ENCODE measurements at regions not wholly inside any gene's neighbourhood (a gene's known extent, or its start where the extent isn't known, plus 50 kb on each side); places are given as distances from the start of the nearest gene placed in this dataset.

DNA sequence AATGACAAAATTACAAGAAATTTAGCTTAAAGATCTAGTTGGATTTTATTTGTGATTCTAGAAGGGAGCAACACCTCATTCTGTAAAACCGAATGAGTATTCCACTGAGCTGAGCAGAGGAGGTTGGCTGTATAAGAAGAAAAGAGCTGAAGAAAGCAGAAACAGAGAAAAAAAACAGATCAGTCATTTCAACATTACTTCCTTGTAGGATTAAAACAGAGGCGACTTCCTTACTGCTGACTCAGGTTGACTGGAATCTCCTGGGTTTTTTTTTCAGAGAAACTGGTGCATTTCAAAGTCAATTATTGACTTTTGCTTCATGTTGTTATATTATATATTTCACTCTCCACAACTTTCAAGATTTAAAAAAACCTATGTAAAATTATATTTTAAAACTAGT is 368.1 kb upstream of the UBE2E2 start:
- Histone ChIP-seq H3K4me2 (ENCODE audit: low read length) (no peak overlapping the region), H3K27me3 (ENCODE audit: insufficient read depth, low read length) (no peaks in the 10 kb centered on the region), H3K4me1 (ENCODE audit: control insufficient read depth in 1 of 2, insufficient read depth in 2 of 2, low read length in 2 of 2) (peaks cover 8 to 9% of the 10 kb centered on the region in 2 experiments), H2BK5ac (ENCODE audit: low read depth, low read length, poor library complexity) (no peak overlapping the region), H2AK5ac (ENCODE audit: low read length) (no peak overlapping the region), H3K14ac (ENCODE audit: low read length) (no peak overlapping the region), H2BK120ac (ENCODE audit: insufficient read depth, low read length, poor library complexity) (no peak overlapping the region), H3K4me3 (ENCODE audit: low read depth, low read length) (no peak overlapping the region), H4K91ac (ENCODE audit: low read depth, low read length) (no peak overlapping the region), H3K9ac (ENCODE audit: low read length) (no peak overlapping the region), H3K36me3 (ENCODE audit: control insufficient read depth in 1 of 2, insufficient read depth in 2 of 2, low read length in 2 of 2) (no peaks in the 10 kb centered on the region), H4K8ac (ENCODE audit: low read depth, low read length) (no peak overlapping the region), H2AFZ (ENCODE audit: insufficient read depth, low read length, poor library complexity) (no peak overlapping the region), H2BK12ac (ENCODE audit: low read length) (no peak overlapping the region), H3K27ac (ENCODE audit: low read depth, low read length) (peak overlapping the region; percentile 43), H3K18ac (ENCODE audit: low read length) (no peak overlapping the region), H3K79me2 (ENCODE audit: control insufficient read depth, insufficient read depth, low read length, poor library complexity) (no peaks in the 10 kb centered on the region), H4K12ac (ENCODE audit: low read depth, low read length) (no peak overlapping the region), H3K4ac (ENCODE audit: low read depth, low read length) (no peak overlapping the region), H3K79me1 (ENCODE audit: low read length) (peaks cover 6% of the 10 kb centered on the region), H3K9me3 (ENCODE audit: insufficient read depth, low read depth, low read length) (no peaks in the 10 kb centered on the region), H3K23ac (ENCODE audit: low read length) (no peak overlapping the region)
- DNase-seq: peak in 1 of 2 donors; percentile 32
- WGBS (ENCODE audit: extremely low coverage, insufficient coverage, insufficient read length): no CpG with 5 or more reads among the region's 2 CpGs

DNA sequence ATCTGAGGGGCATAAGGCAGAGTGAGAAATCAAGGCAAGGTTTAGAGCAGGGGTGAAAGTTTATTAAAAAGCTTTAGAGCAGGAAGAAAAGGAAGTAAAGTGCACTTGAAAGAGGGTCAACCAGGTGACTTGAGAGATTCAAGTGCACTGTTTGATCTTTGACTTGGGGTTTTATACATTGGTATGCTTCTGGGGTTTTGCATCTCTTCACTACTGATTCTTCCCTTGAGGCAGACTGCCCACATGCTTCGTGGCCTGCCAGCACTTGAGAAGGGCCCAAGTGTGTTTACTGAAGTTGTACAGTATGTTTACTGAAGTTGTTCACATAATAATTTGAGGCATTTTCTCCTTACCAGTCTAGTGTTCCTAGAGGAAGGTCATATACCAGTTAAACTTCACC is 367.0 kb upstream of the UBE2E2 start:
- Histone ChIP-seq H3K4ac (ENCODE audit: low read depth, low read length) (no peak overlapping the region), H2BK12ac (ENCODE audit: low read length) (peak overlapping the region; percentile 78), H3K14ac (ENCODE audit: low read length) (no peak overlapping the region), H3K23ac (ENCODE audit: low read length) (no peak overlapping the region), H4K91ac (ENCODE audit: low read depth, low read length) (peak overlapping the region; percentile 7), H3K18ac (ENCODE audit: low read length) (no peak overlapping the region), H2BK120ac (ENCODE audit: insufficient read depth, low read length, poor library complexity) (no peak overlapping the region), H2AFZ (ENCODE audit: insufficient read depth, low read length, poor library complexity) (no peak overlapping the region), H3K36me3 (ENCODE audit: control insufficient read depth in 1 of 2, insufficient read depth in 2 of 2, low read length in 2 of 2) (no peaks in the 10 kb centered on the region), H3K27me3 (ENCODE audit: insufficient read depth, low read length) (no peaks in the 10 kb centered on the region), H3K79me2 (ENCODE audit: control insufficient read depth, insufficient read depth, low read length, poor library complexity) (no peaks in the 10 kb centered on the region), H3K4me1 (ENCODE audit: control insufficient read depth in 1 of 2, insufficient read depth in 2 of 2, low read length in 2 of 2) (peaks cover 8 to 9% of the 10 kb centered on the region in 2 experiments), H3K9ac (ENCODE audit: low read length) (no peak overlapping the region), H3K79me1 (ENCODE audit: low read length) (peaks cover 6% of the 10 kb centered on the region), H3K4me2 (ENCODE audit: low read length) (no peak overlapping the region), H2BK5ac (ENCODE audit: low read depth, low read length, poor library complexity) (no peak overlapping the region), H3K9me3 (ENCODE audit: insufficient read depth, low read depth, low read length) (no peaks in the 10 kb centered on the region), H3K4me3 (ENCODE audit: low read depth, low read length) (no peak overlapping the region), H3K27ac (ENCODE audit: low read depth, low read length) (no peak overlapping the region), H4K12ac (ENCODE audit: low read depth, low read length) (no peak overlapping the region), H4K8ac (ENCODE audit: low read depth, low read length) (no peak overlapping the region), H2AK5ac (ENCODE audit: low read length) (no peak overlapping the region)
- DNase-seq: no peak
- no CpG with 5 or more reads among the region's 1 CpG for WGBS (ENCODE audit: extremely low coverage, insufficient coverage, insufficient read length)

GRCh38 chr3:22843854-22844253 is 359.3 kb upstream of the UBE2E2 start:
- WGBS (ENCODE audit: extremely low coverage, insufficient coverage, insufficient read length): no CpG with 5 or more reads among the region's 3 CpGs
- Histone ChIP-seq H2BK5ac (ENCODE audit: low read depth, low read length, poor library complexity) (no peak overlapping the region), H4K91ac (ENCODE audit: low read depth, low read length) (no peak overlapping the region), H2AFZ (ENCODE audit: insufficient read depth, low read length, poor library complexity) (no peak overlapping the region), H3K9ac (ENCODE audit: low read length) (no peak overlapping the region), H3K4me3 (ENCODE audit: low read depth, low read length) (no peak overlapping the region), H3K9me3 (ENCODE audit: insufficient read depth, low read depth, low read length) (no peaks in the 10 kb centered on the region), H2BK120ac (ENCODE audit: insufficient read depth, low read length, poor library complexity) (no peak overlapping the region), H3K27ac (ENCODE audit: low read depth, low read length) (no peak overlapping the region), H4K8ac (ENCODE audit: low read depth, low read length) (no peak overlapping the region), H2BK12ac (ENCODE audit: low read length) (no peak overlapping the region), H4K12ac (ENCODE audit: low read depth, low read length) (no peak overlapping the region), H3K14ac (ENCODE audit: low read length) (no peak overlapping the region), H3K79me1 (ENCODE audit: low read length) (no peaks in the 10 kb centered on the region), H2AK5ac (ENCODE audit: low read length) (no peak overlapping the region), H3K23ac (ENCODE audit: low read length) (no peak overlapping the region), H3K27me3 (ENCODE audit: insufficient read depth, low read length) (no peaks in the 10 kb centered on the region), H3K4me2 (ENCODE audit: low read length) (no peak overlapping the region), H3K4me1 (ENCODE audit: control insufficient read depth in 1 of 2, insufficient read depth in 2 of 2, low read length in 2 of 2) (no peaks in the 10 kb centered on the region), H3K18ac (ENCODE audit: low read length) (no peak overlapping the region), H3K36me3 (ENCODE audit: control insufficient read depth in 1 of 2, insufficient read depth in 2 of 2, low read length in 2 of 2) (no peaks in the 10 kb centered on the region), H3K4ac (ENCODE audit: low read depth, low read length) (no peak overlapping the region), H3K79me2 (ENCODE audit: control insufficient read depth, insufficient read depth, low read length, poor library complexity) (no peaks in the 10 kb centered on the region)
- DNase-seq: no peak

DNA sequence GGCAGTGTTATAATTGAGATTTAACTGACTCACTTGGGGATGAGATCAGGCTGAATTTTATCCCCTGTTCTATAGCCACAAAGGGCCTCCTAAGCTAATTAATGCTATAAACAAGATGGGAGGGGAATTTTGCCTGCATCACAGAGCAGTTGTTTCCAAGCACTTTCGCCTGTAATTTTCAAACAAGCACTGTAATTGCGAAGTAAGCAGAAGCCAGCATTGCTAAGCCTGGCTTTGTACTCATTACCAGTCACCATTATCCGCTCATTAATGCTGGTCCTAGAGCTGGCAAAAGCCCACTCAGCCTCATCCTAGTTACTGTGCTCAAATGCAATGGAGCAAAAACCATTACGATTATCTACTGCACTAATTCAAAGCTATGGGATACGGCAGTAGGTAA is 356.6 kb upstream of the UBE2E2 start:
- Histone ChIP-seq H3K4me1 (ENCODE audit: control insufficient read depth in 1 of 2, insufficient read depth in 2 of 2, low read length in 2 of 2) (no peaks in the 10 kb centered on the region), H3K14ac (ENCODE audit: low read length) (no peak overlapping the region), H4K91ac (ENCODE audit: low read depth, low read length) (no peak overlapping the region), H2BK5ac (ENCODE audit: low read depth, low read length, poor library complexity) (no peak overlapping the region), H3K27ac (ENCODE audit: low read depth, low read length) (no peak overlapping the region), H4K12ac (ENCODE audit: low read depth, low read length) (no peak overlapping the region), H2BK12ac (ENCODE audit: low read length) (no peak overlapping the region), H3K79me2 (ENCODE audit: control insufficient read depth, insufficient read depth, low read length, poor library complexity) (no peaks in the 10 kb centered on the region), H2AK5ac (ENCODE audit: low read length) (no peak overlapping the region), H3K23ac (ENCODE audit: low read length) (no peak overlapping the region), H3K79me1 (ENCODE audit: low read length) (peaks cover 2% of the 10 kb centered on the region), H3K4me3 (ENCODE audit: low read depth, low read length) (no peak overlapping the region), H3K9ac (ENCODE audit: low read length) (no peak overlapping the region), H4K8ac (ENCODE audit: low read depth, low read length) (no peak overlapping the region), H3K9me3 (ENCODE audit: insufficient read depth, low read depth, low read length) (no peaks in the 10 kb centered on the region), H3K27me3 (ENCODE audit: insufficient read depth, low read length) (no peaks in the 10 kb centered on the region), H3K18ac (ENCODE audit: low read length) (no peak overlapping the region), H2BK120ac (ENCODE audit: insufficient read depth, low read length, poor library complexity) (no peak overlapping the region), H2AFZ (ENCODE audit: insufficient read depth, low read length, poor library complexity) (no peak overlapping the region), H3K36me3 (ENCODE audit: control insufficient read depth in 1 of 2, insufficient read depth in 2 of 2, low read length in 2 of 2) (no peaks in the 10 kb centered on the region), H3K4me2 (ENCODE audit: low read length) (no peak overlapping the region), H3K4ac (ENCODE audit: low read depth, low read length) (no peak overlapping the region)
- DNase-seq: no peak
- no CpG with 5 or more reads among the region's 5 CpGs for WGBS (ENCODE audit: extremely low coverage, insufficient coverage, insufficient read length)
